Right lobe of liver (tissue), 6 donors: ENCODE measurements at regions not wholly inside any gene's neighbourhood (a gene's known extent, or its start where the extent isn't known, plus 50 kb on each side); places are given as distances from the start of the nearest gene placed in this dataset.

Experiments used
- ATAC-seq, 4 donors: fragments of 200-7000 bp; cut with Tn5 transposase; one replicate each; pipeline ENCODE4 v1.9.1; 2020; ENCODE audit warnings: mild to moderate bottlenecking in 4 of 4, moderate library complexity in 4 of 4
- DNase-seq, 3 donors: peaks; one replicate each; pipeline ENCODE4 v3.0.0-alpha.2; 2020
- H3K27ac ChIP-seq, 3 donors: fragments of 200-600 bp; one replicate each; pipeline ENCODE4 v1.8.0; 2022
- H3K27me3 ChIP-seq, 2 donors: fragments of 200-600 bp; one replicate each; pipeline ENCODE4 v1.8.0; 2022
- H3K36me3 ChIP-seq, 4 donors: fragments of 200-600 bp; sonication (generic) in 1 of 4; one replicate each; pipeline versions ENCODE4 v1.5.1 to v1.8.0; 2017 to 2022; ENCODE audit warnings: control low read depth in 1 of 4
- H3K4me1 ChIP-seq, 4 donors: fragments of 200-600 bp; sonication (generic) in 1 of 4; one replicate each; pipeline versions ENCODE4 v1.5.1 to v1.8.0; 2017 to 2022; ENCODE audit warnings: control low read depth in 1 of 4
- H3K4me3 ChIP-seq, 3 donors: fragments of 200-600 bp; one replicate each; pipeline ENCODE4 v1.8.0; 2022
- H3K9me3 ChIP-seq, 4 donors: fragments of 200-600 bp; sonication (generic) in 1 of 4; one replicate each; pipeline versions ENCODE4 v1.5.1 to v1.8.0; 2017 to 2022; ENCODE audit warnings: control low read depth in 1 of 4
- POLR2A ChIP-seq: fragments of 450-650 bp; IDR thresholded peaks from one replicate; pipeline ENCODE4 v1.6.1; 2017; ENCODE audit warnings: antibody characterized with exemption, mild to moderate bottlenecking
- WGBS: methylation state at CpG from one replicate; pipeline ENCODE4 v1.1.6; 2018; ENCODE audit warnings: low coverage, low lambda C conversion rate; ENCODE audit not compliant: insufficient coverage; ENCODE audit errors: missing lambda C conversion rate; 5-methylcytosine and 5-hydroxymethylcytosine counted together
- intact Hi-C, 2 donors: fragments of 100-400 bp; cut with DNase I; formaldehyde crosslinking; loops; one replicate each; pipeline versions ENCODE4 v1.11.2 to v1.14.1; 2022
- TF ChIP-seq, protein P1 (sequence below), 4 donors: fragments of 200-600 bp in 3 of 4; fragments of 450-650 bp in 1 of 4; IDR thresholded peaks; one replicate each; pipeline versions ENCODE4 v1.5.1 to v1.8.0; 2016 to 2022; ENCODE audit warnings: antibody characterized with exemption in 4 of 4, mild to moderate bottlenecking in 2 of 4
- donor health status: DM: no; HTN: yes; CAD: no.
- donor health status: DM: no; HTN: no; CAD: no.
- donor health status: DM: no; HTN: no; CAD: no.
- donor health status: DM: no; HTN: yes; CAD: no.
- donor health status: DM: no; HTN: yes; CAD: no.

- Histone ChIP-seq H3K27ac (no peak overlapping the region), H3K4me1 (no peaks in the 10 kb centered on the region), H3K27me3 (no peaks in the 10 kb centered on the region), H3K9me3 (no peaks in the 10 kb centered on the region), H3K36me3 (no peaks in the 10 kb centered on the region), H3K4me3 (no peak overlapping the region)
- intact Hi-C loops: no loop called here
- ATAC-seq (no peak), DNase-seq (no peak)
- WGBS: 53% methylated on average over 1 of the region's 1 CpG
- TF ChIP-seq, protein P1, sequence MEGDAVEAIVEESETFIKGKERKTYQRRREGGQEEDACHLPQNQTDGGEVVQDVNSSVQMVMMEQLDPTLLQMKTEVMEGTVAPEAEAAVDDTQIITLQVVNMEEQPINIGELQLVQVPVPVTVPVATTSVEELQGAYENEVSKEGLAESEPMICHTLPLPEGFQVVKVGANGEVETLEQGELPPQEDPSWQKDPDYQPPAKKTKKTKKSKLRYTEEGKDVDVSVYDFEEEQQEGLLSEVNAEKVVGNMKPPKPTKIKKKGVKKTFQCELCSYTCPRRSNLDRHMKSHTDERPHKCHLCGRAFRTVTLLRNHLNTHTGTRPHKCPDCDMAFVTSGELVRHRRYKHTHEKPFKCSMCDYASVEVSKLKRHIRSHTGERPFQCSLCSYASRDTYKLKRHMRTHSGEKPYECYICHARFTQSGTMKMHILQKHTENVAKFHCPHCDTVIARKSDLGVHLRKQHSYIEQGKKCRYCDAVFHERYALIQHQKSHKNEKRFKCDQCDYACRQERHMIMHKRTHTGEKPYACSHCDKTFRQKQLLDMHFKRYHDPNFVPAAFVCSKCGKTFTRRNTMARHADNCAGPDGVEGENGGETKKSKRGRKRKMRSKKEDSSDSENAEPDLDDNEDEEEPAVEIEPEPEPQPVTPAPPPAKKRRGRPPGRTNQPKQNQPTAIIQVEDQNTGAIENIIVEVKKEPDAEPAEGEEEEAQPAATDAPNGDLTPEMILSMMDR (IDR thresholded peaks at IDR 0.05): no peak
- TF ChIP-seq POLR2A: no peak
These were observed 1005.1 kb downstream of the PDHA2 start for GRCh38 chr4:96844858-96845490.

- DNase-seq: no peak
- intact Hi-C loops: no loop called here
- TF ChIP-seq, protein P1 (IDR thresholded peaks at IDR 0.05): no peak
- no peak for TF ChIP-seq POLR2A
- Histone ChIP-seq H3K27ac (no peak overlapping the region), H3K27me3 (no peaks in the 10 kb centered on the region), H3K9me3 (no peaks in the 10 kb centered on the region), H3K4me3 (no peak overlapping the region), H3K4me1 (no peaks in the 10 kb centered on the region), H3K36me3 (no peaks in the 10 kb centered on the region)
- 63% methylated on average over 2 of the region's 2 CpGs for WGBS
- ATAC-seq: no peak
These were observed 1005.9 kb downstream of the PDHA2 start for GRCh38 chr4:96845819-96846218.

GRCh38 chr4:96874657-96875056 is 1034.8 kb downstream of the PDHA2 start:
- Histone ChIP-seq H3K27me3 (no peaks in the 10 kb centered on the region), H3K9me3 (no peaks in the 10 kb centered on the region), H3K4me3 (no peak overlapping the region), H3K27ac (no peak overlapping the region), H3K4me1 (no peaks in the 10 kb centered on the region), H3K36me3 (no peaks in the 10 kb centered on the region)
- TF ChIP-seq, protein P1 (IDR thresholded peaks at IDR 0.05): no peak
- no peak for TF ChIP-seq POLR2A
- WGBS: 33% methylated on average over 1 of the region's 1 CpG
- no peak for ATAC-seq
- intact Hi-C loops: no loop called here
- DNase-seq: no peak

- Histone ChIP-seq H3K4me1 (no peaks in the 10 kb centered on the region), H3K9me3 (no peaks in the 10 kb centered on the region), H3K4me3 (no peak overlapping the region), H3K36me3 (no peaks in the 10 kb centered on the region), H3K27me3 (no peaks in the 10 kb centered on the region), H3K27ac (no peak overlapping the region)
- no peak for ATAC-seq
- intact Hi-C loops: no loop called here
- no peak for DNase-seq
- WGBS: 6% methylated on average over 2 of the region's 2 CpGs
- TF ChIP-seq POLR2A: no peak
- TF ChIP-seq, protein P1 (IDR thresholded peaks at IDR 0.05): no peak
These were observed 1039.6 kb downstream of the PDHA2 start for GRCh38 chr4:96879527-96879926.

DNA sequence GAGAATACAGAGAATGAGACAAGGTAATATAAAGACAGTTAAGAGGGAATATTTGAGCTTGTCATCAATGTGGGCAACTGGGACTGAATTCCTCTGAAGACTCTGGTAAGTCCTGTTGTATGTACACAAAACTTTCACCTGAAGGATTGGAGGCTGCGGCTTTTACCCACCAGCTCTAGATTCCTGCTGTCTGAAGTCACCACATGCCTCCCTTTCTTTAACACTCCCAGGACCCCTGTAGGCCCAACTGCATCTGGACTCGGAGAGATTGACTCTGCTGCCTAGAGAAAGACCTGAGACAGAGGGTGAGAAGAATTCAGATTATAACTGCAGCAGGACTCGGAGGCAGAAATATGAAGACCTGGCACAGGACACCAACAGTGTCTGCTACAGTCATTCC is 1048.0 kb downstream of the PDHA2 start:
- Histone ChIP-seq H3K27me3 (no peaks in the 10 kb centered on the region), H3K27ac (no peak overlapping the region), H3K36me3 (no peaks in the 10 kb centered on the region), H3K4me1 (no peaks in the 10 kb centered on the region), H3K9me3 (no peaks in the 10 kb centered on the region), H3K4me3 (no peak overlapping the region)
- intact Hi-C loops: no loop called here
- 43% methylated on average over 3 of the region's 3 CpGs for WGBS
- TF ChIP-seq, protein P1 (IDR thresholded peaks at IDR 0.05): no peak
- TF ChIP-seq POLR2A: no peak
- DNase-seq: no peak
- ATAC-seq: no peak
